GM12878 (cell line): ENCODE measurements at regions not wholly inside any gene's neighbourhood (a gene's known extent, or its start where the extent isn't known, plus 50 kb on each side); places are given as distances from the start of the nearest gene placed in this dataset.

ENCODE experiments used
- ATAC-seq: fragments of 200-7000 bp; cut with Tn5 transposase; 3 replicates; pipeline ENCODE4 v1.9.1; 2020; ENCODE audit warnings: mild to moderate bottlenecking, moderate library complexity
- BruUV-seq: library from RNA; stranded (reverse); fragments of 400-500 nt; replicated peaks from 2 replicates; lab custom pipeline; 2021; lab: Mats Ljungman, UMichigan
- CTCF ChIA-PET: fragments of 300-600 bp; sonication (Branson Sonifier 250); formaldehyde crosslinking; extraction: SDS; loops from one replicate; lab custom pipeline; 2021; ENCODE audit warnings: inconsistent platforms; lab: Yijun Ruan, JAX
- POLR2A ChIA-PET: fragments of 350-600 bp; formaldehyde crosslinking; extraction: SDS; loops from one replicate; lab custom pipeline; 2021; ENCODE audit warnings: inconsistent platforms; lab: Charles Lee
- RAD21 ChIA-PET: fragments of 300-600 bp; sonication (Branson Sonifier 250); formaldehyde crosslinking; loops from one replicate; lab custom pipeline; 2023; ENCODE audit warnings: antibody characterized with exemption; ENCODE audit not compliant: unreplicated experiment; lab: Charles Lee
- SMC1A ChIA-PET: fragments of 300-600 bp; sonication (Branson Sonifier 250); formaldehyde crosslinking; loops from one replicate; lab custom pipeline; 2023; ENCODE audit not compliant: unreplicated experiment, uncharacterized antibody; lab: Charles Lee
- DNase-seq: peaks from one replicate; pipeline ENCODE4 v3.0.0-alpha.2; 2011; ENCODE audit warnings: low read depth, low spot score
- FAIRE-seq: peaks from 3 replicates; lab custom pipeline; 2011; peaks lifted over from hg19 to GRCh38; lab: Jason Lieb, UNC
- H2AFZ ChIP-seq: 2 replicates; pipeline ENCODE4 v1.6.0; 2011; ENCODE audit warnings: low read depth, low read length, control low read depth; ENCODE audit not compliant: control insufficient read depth
- H3K27ac ChIP-seq: 2 replicates; pipeline ENCODE4 v1.5.1; 2011; ENCODE audit warnings: control low read depth; ENCODE audit not compliant: control insufficient read depth, insufficient read depth
- H3K27me3 ChIP-seq, 2 experiments: replicated peaks in 1 of 2; 2 replicates each; pipeline versions ENCODE4 v1.6.0 to v1.6.1; 2011; ENCODE audit warnings: low read length in 1 of 2; ENCODE audit not compliant: control insufficient read depth in 2 of 2, insufficient read depth in 2 of 2
- H3K36me3 ChIP-seq, 2 experiments: 2 replicates each; pipeline ENCODE4 v1.5.1; 2011; ENCODE audit warnings: low read length in 1 of 2; ENCODE audit not compliant: control insufficient read depth in 2 of 2, insufficient read depth in 2 of 2
- H3K4me1 ChIP-seq: 2 replicates; pipeline ENCODE4 v1.6.1; 2011; ENCODE audit warnings: mild to moderate bottlenecking, low read length, moderate library complexity, mixed read lengths; ENCODE audit not compliant: control insufficient read depth, insufficient read depth
- H3K4me2 ChIP-seq: 2 replicates; pipeline ENCODE4 v1.6.0; 2011; ENCODE audit warnings: control low read depth; ENCODE audit not compliant: control insufficient read depth, insufficient read depth
- H3K4me3 ChIP-seq: fragments of 200-600 bp; sonication (generic); 2 replicates; pipeline ENCODE4 v1.5.1; 2016
- H3K79me2 ChIP-seq: 2 replicates; pipeline ENCODE4 v1.6.0; 2011; ENCODE audit warnings: low read length; ENCODE audit not compliant: control insufficient read depth, insufficient read depth
- H3K9ac ChIP-seq: 2 replicates; pipeline ENCODE4 v1.8.0; 2011; ENCODE audit warnings: low read length, control low read depth, mixed read lengths; ENCODE audit not compliant: control insufficient read depth, insufficient read depth
- H3K9me3 ChIP-seq: replicated peaks from 3 replicates; pipeline ENCODE4 v1.5.1; 2011; ENCODE audit warnings: mild to moderate bottlenecking, low read length; ENCODE audit not compliant: control insufficient read depth, insufficient read depth
- H4K20me1 ChIP-seq: 2 replicates; pipeline ENCODE4 v1.6.0; 2011; ENCODE audit not compliant: control insufficient read depth, insufficient read depth
- ASH2L ChIP-seq: fragments of 300-600, 200-600 bp; sonication (generic); IDR thresholded peaks from 2 replicates; pipeline ENCODE4 v1.6.1; 2017; ENCODE audit warnings: low read depth, mild to moderate bottlenecking, borderline replicate concordance
- ATF3 ChIP-seq: IDR thresholded peaks from 2 replicates; pipeline ENCODE4 v1.6.1; 2011; ENCODE audit warnings: low read depth, mild to moderate bottlenecking, low read length, moderate library complexity, borderline replicate concordance; ENCODE audit errors: extremely low read depth
- ATF7 ChIP-seq: fragments of 450-650 bp; IDR thresholded peaks from 2 replicates; pipeline ENCODE4 v1.6.1; 2016; ENCODE audit warnings: low read depth, mild to moderate bottlenecking
- BHLHE40 ChIP-seq, 2 experiments: fragments of 450-650 bp in 1 of 2; IDR thresholded peaks; 2 replicates each; pipeline ENCODE4 v1.6.1; 2011 to 2017; ENCODE audit warnings: low read depth in 2 of 2, borderline replicate concordance in 1 of 2, improper control_type of control experiment in 1 of 2, low read length in 1 of 2, mild to moderate bottlenecking in 1 of 2
- BRCA1 ChIP-seq: IDR thresholded peaks from 2 replicates; pipeline ENCODE4 v1.6.1; 2011; ENCODE audit warnings: low read depth, low read length, improper control_type of control experiment
- KAT2A ChIP-seq: conservative IDR thresholded peaks from 2 replicates; pipeline ENCODE4 v1.6.1; 2011; ENCODE audit warnings: low read depth, low read length; ENCODE audit not compliant: control insufficient read depth
- KDM1A ChIP-seq: fragments of 200-600 bp; sonication (generic); IDR thresholded peaks from 2 replicates; pipeline ENCODE4 v1.6.1; 2016; ENCODE audit warnings: borderline replicate concordance
- MYC ChIP-seq: IDR thresholded peaks from 2 replicates; pipeline ENCODE4 v1.6.1; 2011; ENCODE audit warnings: mild to moderate bottlenecking, low read length, moderate library complexity, inconsistent platforms; ENCODE audit not compliant: insufficient read depth, insufficient replicate concordance, insufficient read length, severe bottlenecking
- NFIC ChIP-seq: IDR thresholded peaks from 2 replicates; pipeline ENCODE4 v1.6.1; 2012; ENCODE audit warnings: low read depth, mild to moderate bottlenecking, inconsistent platforms, low read length, moderate library complexity
- RAD51 ChIP-seq: fragments of 450-650 bp; IDR thresholded peaks from 2 replicates; pipeline ENCODE4 v1.6.1; 2016; ENCODE audit warnings: moderate library complexity, mild to moderate bottlenecking, inconsistent platforms
- SREBF1 ChIP-seq: IDR thresholded peaks from 2 replicates; pipeline ENCODE4 v1.6.1; 2012; ENCODE audit warnings: mild to moderate bottlenecking, low read length
- STAT1 ChIP-seq: fragments of 450-650 bp; conservative IDR thresholded peaks from 2 replicates; pipeline ENCODE4 v1.6.1; 2014; ENCODE audit warnings: antibody characterized with exemption, mild to moderate bottlenecking
- TAF1 ChIP-seq: IDR thresholded peaks from 2 replicates; pipeline ENCODE4 v1.6.1; 2011; ENCODE audit warnings: mild to moderate bottlenecking, low read depth, low read length, borderline replicate concordance
- USF1 ChIP-seq: IDR thresholded peaks from 2 replicates; pipeline ENCODE4 v1.6.1; 2011; ENCODE audit warnings: borderline replicate concordance, low read depth, mild to moderate bottlenecking, moderate library complexity, mixed read lengths, low read length; ENCODE audit not compliant: insufficient read depth; ENCODE audit errors: extremely low read length
- ZNF274 ChIP-seq: IDR thresholded peaks from one replicate; pipeline ENCODE4 v1.8.0; 2011; ENCODE audit not compliant: insufficient read length, insufficient read depth
- WGBS: methylation state at CpG from one replicate; pipeline ENCODE4 v1.1.6; 2016; ENCODE audit warnings: low lambda C conversion rate; ENCODE audit not compliant: insufficient replicate concordance, insufficient coverage; ENCODE audit errors: missing lambda C conversion rate; 5-methylcytosine and 5-hydroxymethylcytosine counted together
- in situ Hi-C: fragments of 300-500 bp; cut with MboI; formaldehyde crosslinking; loops from 9 replicates; pipeline ENCODE4 v1.14.3; 2018; ENCODE audit warnings: mixed read lengths
- intact Hi-C: fragments of 100-400 bp; cut with micrococcal nuclease; formaldehyde crosslinking; loops from one replicate; pipeline ENCODE4 v1.14.2; 2022; ENCODE audit not compliant: unreplicated experiment

- CTCF ChIA-PET = no interaction called here
- TF ChIP-seq BHLHE40 (IDR thresholded peaks at IDR 0.05; ENCODE audit: borderline replicate concordance in 1 of 2, low read depth in 2 of 2, low read length in 1 of 2) (no peak), NFIC (no peak), USF1 (no peak), BRCA1 (no peak), RAD51 (no peak), KDM1A (no peak), ATF3 (no peak), MYC (no peak), ATF7 (no peak), SREBF1 (no peak), ZNF274 (no peak), ASH2L (no peak), TAF1 (no peak), STAT1 (no peak), KAT2A (no peak)
Observed at GRCh38 chr2:65791404-65791975, 359.1 kb upstream of the SPRED2 start.

More at GRCh38 chr2:65791404-65791975, 359.1 kb upstream of the SPRED2 start:
- Histone ChIP-seq H4K20me1 (no peaks in the 10 kb centered on the region), H3K4me2 (no peak overlapping the region), H2AFZ (no peak overlapping the region), H3K79me2 (no peaks in the 10 kb centered on the region), H3K36me3 (no peaks in the 10 kb centered on the region), H3K27me3 (no peaks in the 10 kb centered on the region; a peak in 1 of 4 replicates), H3K9me3 (no peaks in the 10 kb centered on the region), H3K27ac (no peak overlapping the region), H3K4me3 (no peak overlapping the region), H3K4me1 (no peaks in the 10 kb centered on the region), H3K9ac (no peak overlapping the region)
- DNase-seq = no peak
- no peak for ATAC-seq
- ChIA-PET RAD21 (no interaction called here), POLR2A (no interaction called here), SMC1A (no interaction called here)
- intact Hi-C loops (no loop called here), in situ Hi-C loops (no loop called here)
- no peak for FAIRE-seq
- no TSS peak for BruUV-seq
- WGBS = 28% methylated on average over 9 of the region's 9 CpGs
